NCI-H446 treated with DMSO at 0.1 percent for 48 hours (cell line): ENCODE measurements at regions not wholly inside any gene's neighbourhood (a gene's known extent, or its start where the extent isn't known, plus 50 kb on each side); places are given as distances from the start of the nearest gene placed in this dataset.

Experiments used
- DNase-seq: peaks from one replicate; lab custom pipeline; 2025; lab: John Stamatoyannopoulos, UW

- DNase-seq: no peak
These were observed 80.9 kb upstream of the TMEFF2 start for GRCh38 chr2:192275632-192276031.

DNA sequence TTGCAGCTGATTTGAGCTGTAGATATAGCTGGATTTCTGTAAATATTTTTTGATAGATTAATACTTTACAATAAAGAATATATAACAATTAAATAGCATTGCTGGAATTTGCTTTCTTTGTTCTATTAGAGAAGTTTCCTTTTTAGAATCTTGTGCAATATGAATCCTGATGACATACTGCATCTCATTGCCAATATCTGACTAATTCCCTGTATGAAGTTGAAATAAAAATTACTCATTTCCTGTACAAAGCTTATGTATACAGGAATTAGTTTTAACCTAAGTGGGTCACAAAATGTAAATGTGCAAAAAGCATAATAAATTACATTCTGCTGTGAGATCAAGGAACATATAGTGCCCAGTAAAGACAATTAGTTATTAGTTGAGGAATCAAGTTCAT is 72.8 kb upstream of the TMEFF2 start:
- no peak for DNase-seq

DNA sequence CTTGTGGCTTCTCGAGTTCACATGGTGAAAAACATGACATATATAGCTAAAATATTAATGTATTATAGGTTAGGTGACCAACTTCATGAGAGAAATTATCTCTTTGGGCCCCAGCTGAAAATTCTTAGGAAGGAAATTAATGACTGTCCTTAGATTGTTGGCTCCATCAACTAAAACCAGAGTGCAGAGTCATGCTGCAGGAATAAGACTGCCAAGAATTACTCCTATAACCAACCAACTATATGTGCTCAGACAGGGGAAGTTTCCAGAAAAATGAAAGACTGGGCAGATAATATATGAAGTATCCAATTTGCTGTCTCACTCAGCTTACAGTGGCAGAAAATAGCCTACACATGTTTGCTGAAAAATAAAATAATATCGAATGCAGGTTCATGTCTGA is 71.0 kb upstream of the TMEFF2 start:
- no peak for DNase-seq

- DNase-seq: no peak
These were observed 59.7 kb upstream of the TMEFF2 start for GRCh38 chr2:192254444-192254843.

DNA sequence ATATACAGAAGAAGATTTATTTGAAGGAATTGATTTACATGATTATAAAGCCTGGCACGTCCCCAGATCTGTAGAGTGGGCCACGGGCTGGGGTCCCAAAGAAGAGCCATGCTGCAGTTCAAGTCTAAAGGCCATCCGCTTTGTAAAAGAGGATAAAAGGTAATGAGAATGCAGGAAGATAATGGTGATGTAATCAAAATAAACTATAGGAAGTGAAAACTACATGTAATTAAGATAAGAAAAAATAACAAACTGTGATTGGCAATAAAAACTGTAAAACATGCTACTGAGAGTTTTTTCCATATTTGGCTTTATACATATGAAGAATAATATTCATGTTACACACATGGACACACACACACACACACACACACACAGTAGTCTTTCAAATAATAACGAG is 59.0 kb upstream of the TMEFF2 start:
- no peak for DNase-seq

GRCh38 chr2:192250961-192251360 is 56.2 kb upstream of the TMEFF2 start:
- no peak for DNase-seq

GRCh38 chr2:192247456-192247855 is 52.7 kb upstream of the TMEFF2 start:
- no peak for DNase-seq

- DNase-seq: no peak
These were observed 51.6 kb upstream of the TMEFF2 start for GRCh38 chr2:192246297-192246696.

GRCh38 chr2:192245329-192245728 is 50.6 kb upstream of the TMEFF2 start:
- no peak for DNase-seq
